ENCODE measurements at regions not wholly inside any gene's neighbourhood (a gene's known extent, or its start where the extent isn't known, plus 50 kb on each side); places are given as distances from the start of the nearest gene placed in this dataset.

- no peak for DNase-seq
- no peak for TF ChIP-seq GATA1 (IDR thresholded peaks at IDR 0.05; ENCODE audit: low read depth, low read length)
- no peak for TF ChIP-seq POLR2A (IDR thresholded peaks at IDR 0.05; ENCODE audit: low read length)
Measured at GRCh38 chr5:56369361-56369811, 136.3 kb upstream of the ANKRD55 start.

GRCh38 chr5:56367748-56368147, 134.6 kb upstream of the ANKRD55 start:
- no peak for DNase-seq
- no peak for TF ChIP-seq POLR2A (IDR thresholded peaks at IDR 0.05; ENCODE audit: low read length)

- no peak for DNase-seq
- TF ChIP-seq GATA1 (IDR thresholded peaks at IDR 0.05; ENCODE audit: low read depth, low read length) (no peak), POLR2A (IDR thresholded peaks at IDR 0.05; ENCODE audit: low read length) (no peak)
Measured at GRCh38 chr5:56366986-56367385, 133.9 kb upstream of the ANKRD55 start.

GRCh38 chr5:56361398-56361797, 128.3 kb upstream of the ANKRD55 start:
- no peak for TF ChIP-seq GATA1 (IDR thresholded peaks at IDR 0.05; ENCODE audit: low read depth, low read length)
- DNase-seq, result no peak

- TF ChIP-seq GATA1 (IDR thresholded peaks at IDR 0.05; ENCODE audit: low read depth, low read length) (no peak), POLR2A (IDR thresholded peaks at IDR 0.05; ENCODE audit: low read length) (no peak)
- no peak for DNase-seq
Measured at GRCh38 chr5:56360816-56361215, 127.7 kb upstream of the ANKRD55 start.

GRCh38 chr5:56359809-56360685, 126.9 kb upstream of the ANKRD55 start:
- no peak for DNase-seq
- TF ChIP-seq POLR2A (IDR thresholded peaks at IDR 0.05; ENCODE audit: low read length) (no peak), GATA1 (IDR thresholded peaks at IDR 0.05; ENCODE audit: low read depth, low read length) (no peak)

- TF ChIP-seq POLR2A (IDR thresholded peaks at IDR 0.05; ENCODE audit: low read length) (no peak), GATA1 (IDR thresholded peaks at IDR 0.05; ENCODE audit: low read depth, low read length) (no peak)
- DNase-seq, result no peak
Measured at GRCh38 chr5:56358703-56359681, 125.9 kb upstream of the ANKRD55 start.

- no peak for TF ChIP-seq POLR2A (IDR thresholded peaks at IDR 0.05; ENCODE audit: low read length)
- no peak for TF ChIP-seq GATA1 (IDR thresholded peaks at IDR 0.05; ENCODE audit: low read depth, low read length)
- DNase-seq, result no peak
Measured at GRCh38 chr5:56358046-56358445, 124.9 kb upstream of the ANKRD55 start.

GRCh38 chr5:56357426-56357825, 124.3 kb upstream of the ANKRD55 start:
- no peak for DNase-seq
- TF ChIP-seq POLR2A (IDR thresholded peaks at IDR 0.05; ENCODE audit: low read length) (no peak), GATA1 (IDR thresholded peaks at IDR 0.05; ENCODE audit: low read depth, low read length) (no peak)

GRCh38 chr5:56356836-56357160, 123.7 kb upstream of the ANKRD55 start:
- TF ChIP-seq GATA1 (IDR thresholded peaks at IDR 0.05; ENCODE audit: low read depth, low read length) (no peak), POLR2A (IDR thresholded peaks at IDR 0.05; ENCODE audit: low read length) (no peak)
- no peak for DNase-seq

GRCh38 chr5:56356121-56356835, 123.1 kb upstream of the ANKRD55 start:
- no peak for DNase-seq
- TF ChIP-seq GATA1 (IDR thresholded peaks at IDR 0.05; ENCODE audit: low read depth, low read length) (no peak), POLR2A (IDR thresholded peaks at IDR 0.05; ENCODE audit: low read length) (no peak)

GRCh38 chr5:56354836-56355235, 121.7 kb upstream of the ANKRD55 start:
- TF ChIP-seq POLR2A (IDR thresholded peaks at IDR 0.05; ENCODE audit: low read length), result no peak
- no peak for TF ChIP-seq GATA1 (IDR thresholded peaks at IDR 0.05; ENCODE audit: low read depth, low read length)
- no peak for DNase-seq

GRCh38 chr5:56352808-56353590, 119.9 kb upstream of the ANKRD55 start:
- TF ChIP-seq GATA1 (IDR thresholded peaks at IDR 0.05; ENCODE audit: low read depth, low read length) (no peak), POLR2A (IDR thresholded peaks at IDR 0.05; ENCODE audit: low read length) (no peak)
- peak in 1 of 2 experiments; percentile 22 for DNase-seq

All from erythroblast (primary cell).